HG03378 (cell line): ENCODE measurements at regions not wholly inside any gene's neighbourhood (a gene's known extent, or its start where the extent isn't known, plus 50 kb on each side); places are given as distances from the start of the nearest gene placed in this dataset.
"Not testable (repeated sequence)": the region's sequence is repeated elsewhere in the genome, so short reads cannot be mapped to it uniquely, and the experiment has no call there.

Source experiments
- ATAC-seq: cut with Tn5 transposase; IDR thresholded peaks from one replicate; pipeline ENCODE4 v1.9.1; 2021; ENCODE audit warnings: mild to moderate bottlenecking, moderate library complexity; ENCODE audit not compliant: unreplicated experiment

GRCh38 chr6:27679964-27680694, 207.2 kb upstream of the ZNF184 start:
- ATAC-seq: no peak

- no peak for ATAC-seq
These were observed 206.5 kb upstream of the ZNF184 start for GRCh38 chr6:27679308-27679963.

DNA sequence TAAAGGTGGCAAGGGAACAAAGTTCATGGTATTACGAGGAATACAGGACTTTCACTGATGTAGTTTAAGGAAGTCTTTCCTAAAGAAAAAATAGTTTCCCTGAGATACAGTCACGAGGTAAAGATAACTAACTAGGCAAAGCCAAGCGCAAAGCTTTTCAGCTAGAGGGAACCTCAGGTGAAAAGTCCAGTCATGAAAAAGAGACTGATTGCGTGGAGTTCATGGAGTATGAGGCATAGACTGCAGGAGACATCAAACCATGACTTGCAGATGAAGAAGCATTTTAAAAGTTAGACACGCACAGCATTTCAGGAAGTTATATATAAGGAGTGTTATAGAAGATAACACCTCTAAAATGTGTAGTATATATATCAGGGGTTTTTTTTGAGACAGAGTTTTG, 205.6 kb upstream of the ZNF184 start:
- no peak for ATAC-seq

DNA sequence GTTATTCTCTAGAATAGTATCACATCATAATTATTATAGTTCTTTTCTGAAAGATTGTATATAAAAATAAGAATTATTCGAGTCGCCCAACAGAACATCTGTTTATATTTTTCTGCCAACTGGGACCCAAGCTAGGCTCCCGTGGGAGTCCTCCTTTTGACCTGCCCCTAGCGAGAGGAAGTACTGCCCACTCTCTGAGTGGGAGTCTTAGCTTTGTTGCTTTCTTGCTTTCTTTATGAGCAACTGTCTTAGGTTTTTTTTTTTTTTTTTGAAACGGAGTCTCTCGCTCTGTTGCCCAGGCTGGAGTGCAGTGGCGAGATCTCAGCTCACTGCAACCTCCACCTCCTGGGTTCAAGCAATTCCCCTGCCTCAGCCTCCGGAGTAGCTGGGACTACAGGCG, 202.0 kb upstream of the ZNF184 start:
- no peak for ATAC-seq

DNA sequence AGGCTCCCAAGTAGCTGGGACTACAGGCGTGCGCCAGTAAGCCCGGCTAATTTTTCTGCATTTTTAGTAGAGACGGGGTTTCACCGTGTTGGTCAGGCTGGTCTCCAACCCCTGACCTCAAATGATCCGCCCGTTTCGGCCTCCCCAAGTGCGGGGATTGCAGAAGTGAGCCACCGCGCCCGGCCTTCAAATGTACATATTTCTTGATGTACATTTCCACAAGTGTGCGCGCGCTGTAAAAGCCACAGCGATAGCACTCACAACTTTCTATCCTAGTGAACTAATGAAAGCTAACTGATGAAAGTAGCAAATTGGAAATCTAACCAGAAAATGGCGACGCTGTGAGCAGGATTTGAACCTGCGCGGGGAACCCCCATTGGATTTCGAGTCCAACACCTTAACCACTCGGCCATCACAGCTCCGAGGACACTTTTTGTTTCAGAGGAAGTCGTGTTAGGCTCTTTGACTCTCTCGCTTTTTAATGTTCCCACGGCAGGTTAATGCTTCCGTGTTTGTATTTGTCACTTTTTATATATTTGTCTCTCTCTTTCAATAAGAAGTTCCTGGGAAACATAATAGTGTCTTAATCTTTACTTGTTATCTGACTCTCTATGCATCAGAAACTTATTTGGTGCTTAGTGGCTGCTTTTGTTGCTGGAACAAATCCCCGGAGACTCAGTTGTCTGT, 199.4 kb upstream of the ZNF184 start:
- peak; percentile 46 for ATAC-seq

DNA sequence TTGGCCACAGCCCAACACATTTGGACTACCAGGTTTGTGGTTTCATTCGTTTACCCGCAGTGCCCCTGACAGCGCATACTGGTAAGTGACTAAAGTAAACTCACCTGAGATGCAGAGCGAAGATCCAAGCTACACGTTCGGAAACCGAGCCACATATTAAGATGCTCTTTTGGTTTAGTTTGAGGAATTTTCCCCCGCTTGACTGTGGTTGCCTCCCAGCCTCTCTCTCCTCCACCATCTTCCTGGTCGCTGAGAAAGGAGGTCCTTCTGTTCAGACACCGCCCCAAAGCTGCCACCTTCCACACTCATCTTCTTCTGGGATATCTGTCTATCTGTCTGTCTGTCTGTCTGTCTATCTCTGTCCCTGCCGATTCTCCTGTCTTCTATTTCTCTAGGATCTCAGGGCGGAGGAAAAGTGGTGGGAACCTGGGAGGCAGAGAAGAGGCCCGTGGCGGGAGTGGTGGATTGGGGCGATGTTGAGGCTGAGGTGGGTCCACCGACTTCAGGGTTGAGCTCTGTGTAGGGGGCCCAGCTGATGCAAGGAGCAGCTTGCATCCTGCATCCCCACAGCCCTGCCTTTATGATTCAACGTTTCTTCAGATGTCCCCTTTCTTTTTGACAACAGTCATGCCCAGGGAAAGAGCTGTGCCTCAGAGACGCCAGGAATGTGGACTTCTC, 196.9 kb upstream of the ZNF184 start:
- ATAC-seq: no peak

- ATAC-seq: no peak
These were observed 196.4 kb upstream of the ZNF184 start for GRCh38 chr6:27669295-27669623.

- no peak for ATAC-seq
These were observed 195.8 kb upstream of the ZNF184 start for GRCh38 chr6:27668442-27669294.

- ATAC-seq: no peak
These were observed 194.9 kb upstream of the ZNF184 start for GRCh38 chr6:27667657-27668441.

DNA sequence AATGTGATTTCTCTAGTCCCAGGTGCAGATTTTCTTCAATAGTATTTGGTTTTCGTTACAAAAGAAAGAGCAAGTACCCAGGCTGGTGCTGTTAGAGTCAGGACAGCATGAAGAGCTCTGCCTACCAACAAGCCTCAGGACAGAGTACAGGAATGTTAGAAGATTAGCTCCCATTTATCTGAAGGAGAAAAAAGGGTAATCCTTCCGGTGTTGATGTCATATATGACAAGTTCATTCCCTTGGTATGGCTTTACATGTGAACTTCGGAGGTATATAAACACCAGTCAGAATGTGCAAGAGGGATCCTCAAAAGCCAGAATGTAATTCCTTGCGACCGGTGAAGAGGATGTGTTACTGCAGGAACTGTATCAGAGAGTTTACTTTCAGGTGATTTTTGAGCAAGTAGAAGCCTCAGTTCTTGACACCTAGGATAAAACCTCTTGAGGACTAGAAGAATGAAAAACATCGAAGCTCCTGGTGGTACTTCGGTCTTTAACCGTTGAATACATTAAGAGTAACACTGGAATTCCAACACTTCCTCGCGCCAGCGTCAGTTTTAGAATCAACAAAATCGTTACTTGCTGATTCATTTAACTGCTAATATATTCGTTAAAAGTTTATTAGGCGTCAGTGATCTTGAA, 194.2 kb upstream of the ZNF184 start:
- no peak for ATAC-seq

DNA sequence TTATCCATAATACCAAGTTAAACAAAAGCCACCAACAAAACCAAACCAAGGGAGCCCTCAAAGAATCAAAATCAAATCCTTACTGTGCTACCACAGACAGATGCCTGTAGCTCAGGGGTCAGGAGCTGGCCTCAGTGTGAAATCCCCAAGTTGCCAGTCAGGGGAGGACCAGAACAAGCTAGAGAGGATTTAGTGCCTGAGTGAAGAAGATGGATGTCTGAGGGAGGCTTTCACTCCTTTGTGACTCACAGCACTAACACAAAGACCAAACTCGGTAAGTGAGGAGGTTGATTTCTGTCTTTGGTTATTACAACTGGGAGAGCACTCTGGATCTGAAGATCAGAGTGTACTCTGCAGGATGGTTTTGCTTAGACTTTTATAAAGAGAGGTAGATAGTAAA, 189.9 kb upstream of the ZNF184 start:
- ATAC-seq: no peak

DNA sequence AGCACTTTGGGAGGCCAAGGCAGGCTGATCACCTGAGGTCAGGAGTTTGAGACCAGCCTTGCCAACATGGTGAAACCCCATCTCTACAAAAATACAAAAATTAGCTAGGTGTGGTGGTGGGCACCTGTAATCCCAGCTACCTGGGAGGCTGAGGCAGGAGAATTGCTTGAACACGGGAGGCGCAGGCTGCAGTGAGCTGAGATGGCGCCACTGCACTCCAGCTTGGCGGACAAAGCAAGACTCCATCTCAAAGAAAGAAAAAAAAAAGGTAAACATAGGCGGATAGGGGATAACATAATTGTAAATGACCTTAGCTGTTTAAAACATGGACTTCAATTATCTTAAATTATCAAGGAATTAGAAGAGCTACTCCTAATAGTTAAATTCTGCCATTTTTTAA, 189.3 kb upstream of the ZNF184 start:
- ATAC-seq: not testable (repeated sequence)

GRCh38 chr6:27653143-27653825, 180.4 kb upstream of the ZNF184 start:
- not testable (repeated sequence) for ATAC-seq

DNA sequence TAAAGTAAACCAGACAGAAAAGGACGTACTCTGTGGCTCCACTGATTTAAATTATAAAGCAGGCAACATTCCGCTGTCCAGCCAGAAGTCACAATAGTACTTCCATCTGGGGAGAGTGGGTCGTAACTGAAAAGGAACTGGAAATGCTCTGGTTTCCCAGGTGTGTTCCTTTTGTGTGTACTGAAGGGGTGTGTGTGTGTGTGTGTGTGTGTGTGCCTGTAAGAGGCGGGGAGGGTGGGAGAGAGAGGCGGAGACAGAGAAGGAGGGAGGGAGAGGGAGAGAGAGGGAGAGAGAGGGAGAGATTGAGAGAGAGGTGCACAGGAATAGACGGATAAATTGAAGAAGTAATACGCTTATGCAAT, 178.4 kb upstream of the ZNF184 start:
- ATAC-seq: no peak

DNA sequence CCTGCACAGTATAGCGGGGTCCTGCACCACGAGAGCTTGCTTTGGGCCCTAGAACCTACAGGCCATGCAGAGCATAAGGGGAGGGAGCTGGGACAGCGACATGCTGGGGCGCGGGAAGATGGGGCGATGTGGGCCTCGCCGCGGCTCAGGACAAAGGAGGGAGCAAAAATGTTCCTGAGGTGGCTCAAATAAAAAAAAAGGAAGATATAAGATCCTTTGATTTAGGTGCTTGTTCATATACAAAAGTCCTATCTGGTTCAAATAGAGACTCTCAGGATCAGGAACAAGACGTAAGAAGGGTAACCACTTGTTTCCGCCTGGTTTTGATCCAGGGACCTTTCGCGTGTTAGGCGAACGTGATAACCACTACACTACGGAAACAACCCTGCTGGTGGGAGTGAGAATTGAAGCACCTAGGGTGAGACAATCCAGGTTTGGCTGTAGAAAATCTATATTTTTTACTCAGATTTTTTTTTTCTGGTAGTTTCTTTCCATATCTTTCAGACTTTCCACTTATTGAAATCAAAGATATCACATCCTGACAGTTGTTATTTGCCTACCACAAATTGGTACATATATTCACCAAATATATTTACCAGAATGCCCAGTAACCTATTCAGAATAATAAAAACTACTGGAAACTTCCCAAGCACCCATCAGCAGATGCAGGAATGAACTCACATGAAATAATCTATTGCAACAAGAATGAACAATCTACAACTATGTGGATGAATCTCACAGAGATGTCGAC, 177.9 kb upstream of the ZNF184 start:
- ATAC-seq: peak; percentile 75

DNA sequence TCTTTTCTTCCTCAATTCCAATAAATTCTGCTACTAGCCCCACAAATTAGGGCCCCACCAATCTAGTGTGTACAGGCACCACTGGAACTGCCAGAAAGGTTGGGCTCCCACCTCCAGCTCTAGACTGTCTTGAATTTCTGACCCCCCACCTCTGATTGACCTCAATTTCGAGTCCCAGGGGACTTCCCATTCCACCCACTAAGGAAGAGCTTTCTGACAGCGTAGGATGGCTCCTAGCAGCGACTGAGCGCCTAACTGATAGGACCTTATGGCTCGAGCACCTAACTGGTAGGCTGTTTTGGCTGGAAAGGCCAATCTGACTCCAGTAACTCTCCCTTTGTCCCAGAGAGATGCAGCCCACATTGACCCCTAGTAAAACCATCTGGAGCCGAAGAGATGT, 171.6 kb upstream of the ZNF184 start:
- no peak for ATAC-seq

- no peak for ATAC-seq
These were observed 170.0 kb upstream of the ZNF184 start for GRCh38 chr6:27642744-27643456.

- not testable (repeated sequence) for ATAC-seq
These were observed 163.0 kb upstream of the ZNF184 start for GRCh38 chr6:27635886-27636285.
